Pulmonary artery endothelial cell (primary cell): ENCODE measurements at regions not wholly inside any gene's neighbourhood (a gene's known extent, or its start where the extent isn't known, plus 50 kb on each side); places are given as distances from the start of the nearest gene placed in this dataset.
A peak's percentile ranks its signal among the peaks of the same experiment; 100 is the strongest.

Experiments used
- DNase-seq: peaks from one replicate; pipeline ENCODE4 v3.0.0-alpha.2; 2011; ENCODE audit warnings: low read depth, low spot score

DNA sequence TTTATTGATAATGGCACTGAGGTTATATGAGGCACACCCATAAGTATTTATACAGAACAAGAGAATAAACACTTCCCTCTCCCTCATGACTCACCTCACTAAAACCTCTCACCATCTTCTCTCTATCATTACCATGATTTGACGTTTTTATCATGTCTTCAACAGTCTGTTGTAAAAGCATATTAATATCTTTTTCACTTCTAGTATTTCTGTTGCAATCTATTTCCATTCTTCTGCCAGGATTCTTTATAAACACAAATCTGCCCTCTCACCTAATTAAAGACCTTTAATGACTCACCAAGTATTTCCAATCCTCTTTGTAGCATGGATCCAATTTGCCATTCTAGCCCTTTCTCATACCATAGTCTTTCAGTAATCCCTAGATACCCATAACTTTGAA lies 527.7 kb downstream of the SLC16A7 start:
- no peak for DNase-seq

GRCh38 chr12:60137513-60137912 lies 541.7 kb downstream of the SLC16A7 start:
- DNase-seq = no peak

DNA sequence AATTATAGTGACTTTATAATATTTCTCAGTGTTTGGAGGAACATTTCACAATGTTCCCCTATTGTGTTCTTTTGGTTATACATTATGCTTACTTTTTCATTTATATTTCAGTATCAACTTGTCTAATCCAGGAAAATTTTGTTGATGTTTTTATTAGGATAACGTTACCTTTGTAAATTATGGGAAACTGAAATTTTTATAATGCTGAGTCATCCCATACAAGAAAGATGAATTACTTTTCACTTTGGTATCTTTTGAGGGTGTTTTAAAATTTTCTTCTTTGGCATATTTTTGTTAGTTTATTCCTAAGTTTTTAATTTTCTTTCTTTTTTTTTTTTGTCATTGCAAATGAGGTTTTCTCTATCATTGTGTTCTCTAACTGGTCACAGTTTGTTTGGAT lies 542.7 kb downstream of the SLC16A7 start:
- no peak for DNase-seq

- no peak for DNase-seq
Measured at GRCh38 chr12:60144395-60144794, 548.6 kb downstream of the SLC16A7 start.

- DNase-seq = peak; percentile 49
Measured at GRCh38 chr12:60148109-60148508, 552.3 kb downstream of the SLC16A7 start.

GRCh38 chr12:60148831-60149230 lies 553.0 kb downstream of the SLC16A7 start:
- peak; percentile 27 for DNase-seq

DNA sequence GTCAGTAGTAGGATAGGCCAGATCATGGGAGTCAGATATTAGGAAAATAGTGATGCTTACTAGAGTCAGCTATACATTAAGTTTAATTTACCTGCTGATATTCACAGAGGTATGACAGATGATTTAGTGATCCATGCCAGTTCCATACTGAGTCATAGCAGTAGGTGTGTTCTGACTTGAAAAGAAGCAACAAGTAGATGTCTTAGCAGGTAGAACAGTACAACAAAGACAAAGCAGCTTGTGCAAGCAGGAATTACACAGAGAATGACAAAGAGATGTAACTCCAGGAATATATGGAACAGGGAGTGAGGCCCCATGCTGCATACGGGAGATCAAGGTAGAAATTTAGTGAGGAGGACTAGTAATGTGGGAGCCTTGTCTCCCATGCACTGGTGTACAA lies 556.9 kb downstream of the SLC16A7 start:
- no peak for DNase-seq

DNA sequence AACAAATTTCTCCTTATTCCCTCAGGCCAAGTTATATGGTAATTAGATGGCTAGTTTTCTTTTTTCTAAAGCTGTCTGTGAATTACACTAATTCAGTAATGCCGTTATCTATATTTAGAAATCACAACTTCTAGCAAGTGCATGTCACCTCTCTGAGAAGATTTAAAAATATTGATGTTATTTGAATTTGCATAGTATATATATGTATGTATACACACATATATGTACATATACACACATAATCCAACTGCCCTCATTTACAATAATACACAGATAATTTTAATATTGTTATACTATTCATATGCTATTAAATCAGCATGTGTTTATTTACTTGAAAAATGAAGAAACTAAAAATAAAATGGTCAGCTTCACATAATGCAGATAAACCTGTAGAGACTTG lies 563.9 kb downstream of the SLC16A7 start:
- DNase-seq = no peak

DNA sequence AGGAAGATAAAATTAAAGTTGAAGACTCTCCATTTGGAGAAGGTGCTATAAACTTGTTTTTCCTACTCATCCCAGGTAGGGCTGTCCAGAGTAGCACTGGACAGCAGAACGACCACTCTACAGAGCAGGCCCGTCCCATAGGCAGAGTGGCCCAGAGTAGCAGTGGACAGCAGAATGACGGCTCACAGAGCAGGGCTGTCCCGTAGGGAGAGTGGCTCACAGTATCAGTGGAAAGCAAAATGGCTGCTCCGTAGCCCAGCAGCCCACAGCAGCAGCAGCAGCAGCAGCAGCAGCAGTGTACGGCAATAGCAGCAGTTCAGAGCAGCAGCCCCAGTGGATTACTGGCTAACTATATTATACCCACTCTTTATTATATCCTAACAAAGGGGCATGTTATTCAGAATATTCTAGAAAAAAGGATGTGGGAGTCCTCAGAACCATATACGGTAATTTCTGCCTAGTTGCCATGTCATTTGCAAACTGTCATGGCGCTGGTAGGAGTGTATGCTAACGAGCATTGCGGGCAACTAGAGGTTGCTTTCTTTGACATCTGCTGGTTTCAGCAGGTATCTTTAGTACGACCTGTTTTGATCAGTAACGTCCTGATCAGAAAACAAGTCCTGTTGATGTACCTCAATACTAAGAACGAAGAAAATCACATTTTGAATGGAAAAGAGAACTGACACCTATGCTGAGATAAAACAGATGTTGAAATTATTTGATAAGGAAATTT lies 567.3 kb downstream of the SLC16A7 start:
- no peak for DNase-seq

- no peak for DNase-seq
Measured at GRCh38 chr12:60165781-60166180, 570.0 kb downstream of the SLC16A7 start.

- no peak for DNase-seq
Measured at GRCh38 chr12:60168441-60168840, 572.6 kb downstream of the SLC16A7 start.

- no peak for DNase-seq
Measured at GRCh38 chr12:60169904-60170303, 574.1 kb downstream of the SLC16A7 start.

GRCh38 chr12:60172266-60173211 lies 576.7 kb downstream of the SLC16A7 start:
- no peak for DNase-seq

DNA sequence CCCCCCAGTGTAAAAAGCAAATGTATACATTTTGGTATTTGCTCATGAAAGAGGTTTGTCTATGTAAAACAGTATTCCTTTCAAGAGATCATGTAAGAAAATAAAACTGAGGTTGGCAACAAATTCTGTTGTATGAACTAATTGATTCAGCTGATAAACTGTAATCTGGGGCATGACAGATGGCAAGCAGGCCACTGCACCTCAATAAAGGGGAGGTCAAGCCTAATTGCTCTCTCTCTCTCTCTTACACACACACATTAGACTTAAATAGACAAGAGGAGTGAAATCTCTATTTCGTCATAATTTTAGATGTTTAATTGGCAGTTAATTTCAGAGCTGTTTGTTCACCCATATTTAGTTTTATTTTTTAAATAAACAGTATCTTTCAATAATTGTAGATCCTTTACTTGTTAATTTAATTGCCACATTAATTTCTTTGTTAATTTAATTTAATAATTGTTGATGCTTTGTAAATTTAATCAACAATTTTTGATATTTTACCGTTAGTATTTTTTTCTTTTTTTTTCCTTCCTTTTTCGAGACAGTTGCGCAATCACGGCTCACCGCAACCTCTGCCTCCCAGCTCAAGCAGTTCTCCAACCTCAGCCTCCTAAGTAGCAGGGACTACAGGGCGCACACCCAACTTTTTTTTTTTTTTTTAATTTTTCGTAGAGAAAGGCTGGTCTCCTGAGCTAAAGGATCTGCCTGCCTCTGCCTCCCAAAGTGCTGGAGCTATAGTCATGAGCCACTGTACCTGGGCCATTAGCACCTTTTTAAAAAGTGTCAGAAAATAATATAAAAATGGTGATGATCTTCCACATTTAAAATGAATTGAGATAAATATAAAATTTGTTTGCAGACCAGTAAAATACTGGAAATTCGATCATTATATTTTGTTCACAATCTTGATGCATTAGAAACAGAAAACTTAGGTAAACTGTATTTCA lies 577.7 kb downstream of the SLC16A7 start:
- no peak for DNase-seq

GRCh38 chr12:60174476-60174875 lies 578.6 kb downstream of the SLC16A7 start:
- DNase-seq = no peak

DNA sequence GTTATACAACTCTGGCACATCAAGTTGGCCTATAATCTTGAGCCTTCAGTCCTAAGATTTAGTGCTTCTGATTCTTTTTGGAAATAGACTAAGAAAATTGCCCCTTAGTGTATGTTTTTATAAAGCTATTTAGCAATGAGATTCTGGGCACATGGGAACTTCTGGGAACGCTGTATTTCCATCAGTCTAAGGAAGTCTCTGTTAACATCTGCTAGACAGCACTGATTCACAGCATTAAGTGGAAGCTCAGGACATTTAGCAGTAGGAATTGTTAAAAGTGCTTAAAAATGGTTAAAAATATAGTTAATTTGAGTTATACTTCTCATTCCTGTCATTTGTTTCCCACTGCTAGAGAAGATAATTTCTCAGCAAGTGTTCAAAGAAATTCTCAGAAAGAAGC lies 579.1 kb downstream of the SLC16A7 start:
- no peak for DNase-seq

GRCh38 chr12:60176891-60177290 lies 581.1 kb downstream of the SLC16A7 start:
- no peak for DNase-seq

DNA sequence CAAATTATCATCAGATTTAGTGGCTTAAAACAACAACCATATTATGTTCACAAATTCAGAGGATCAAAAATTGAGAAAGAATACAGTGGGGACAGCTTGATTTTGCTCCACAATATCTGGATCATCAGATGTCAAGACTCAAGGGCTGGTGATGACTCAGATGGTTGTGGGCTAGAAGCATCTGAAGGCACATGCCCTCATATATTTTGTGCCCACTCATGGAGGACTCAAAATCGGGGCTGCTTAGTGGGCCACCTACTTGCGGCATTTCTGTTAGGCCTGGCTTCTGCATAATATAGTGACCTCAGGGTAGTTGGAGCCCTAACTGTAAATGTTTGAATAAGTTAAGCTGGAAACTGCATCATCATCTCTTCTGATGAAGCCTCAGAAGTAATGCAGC lies 584.5 kb downstream of the SLC16A7 start:
- DNase-seq = no peak

- no peak for DNase-seq
Measured at GRCh38 chr12:60182354-60182753, 586.5 kb downstream of the SLC16A7 start.

DNA sequence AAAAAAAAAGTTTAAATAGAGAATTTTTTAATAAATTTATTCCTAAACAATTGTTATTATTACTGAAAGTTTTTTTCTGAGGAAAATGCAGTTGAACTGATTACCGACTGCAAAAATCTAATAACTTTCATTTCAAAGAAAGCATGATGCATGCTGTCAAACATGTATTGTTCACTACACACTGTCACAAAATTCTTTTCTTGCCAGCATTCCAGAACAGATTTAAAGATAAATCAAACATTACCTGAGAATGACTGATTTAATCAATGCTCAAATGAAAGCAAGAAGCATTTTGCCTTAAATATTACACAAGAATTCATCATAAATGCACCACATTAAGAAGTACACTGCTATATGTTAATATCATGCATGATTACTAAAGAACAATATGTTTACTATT lies 588.3 kb downstream of the SLC16A7 start:
- no peak for DNase-seq

GRCh38 chr12:60185060-60185459 lies 589.2 kb downstream of the SLC16A7 start:
- DNase-seq = no peak

- DNase-seq = no peak
Measured at GRCh38 chr12:60191271-60191670, 595.4 kb downstream of the SLC16A7 start.
